ENCODE measurements at regions not wholly inside any gene's neighbourhood (a gene's known extent, or its start where the extent isn't known, plus 50 kb on each side); places are given as distances from the start of the nearest gene placed in this dataset.

DNA sequence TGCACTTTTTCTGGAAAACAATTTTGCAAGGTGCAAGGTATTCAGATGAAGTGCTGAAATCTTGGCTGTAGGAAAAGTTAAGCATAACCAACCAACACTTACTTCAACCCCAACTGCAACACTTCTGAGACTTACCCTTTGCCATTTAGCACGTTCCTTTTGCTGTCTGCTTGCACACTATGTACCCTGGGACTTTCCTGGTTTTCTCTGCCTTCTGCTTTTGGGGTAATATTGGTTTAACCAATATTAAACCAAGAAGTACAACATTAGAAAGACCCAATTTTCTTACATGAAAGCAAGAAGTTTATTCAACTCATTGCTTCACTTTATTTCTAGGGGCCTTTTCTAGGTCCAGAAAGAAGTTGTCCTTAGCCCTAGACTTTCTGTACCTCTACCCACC, 193.0 kb downstream of the HLX start:
- no peak for DNase-seq

DNA sequence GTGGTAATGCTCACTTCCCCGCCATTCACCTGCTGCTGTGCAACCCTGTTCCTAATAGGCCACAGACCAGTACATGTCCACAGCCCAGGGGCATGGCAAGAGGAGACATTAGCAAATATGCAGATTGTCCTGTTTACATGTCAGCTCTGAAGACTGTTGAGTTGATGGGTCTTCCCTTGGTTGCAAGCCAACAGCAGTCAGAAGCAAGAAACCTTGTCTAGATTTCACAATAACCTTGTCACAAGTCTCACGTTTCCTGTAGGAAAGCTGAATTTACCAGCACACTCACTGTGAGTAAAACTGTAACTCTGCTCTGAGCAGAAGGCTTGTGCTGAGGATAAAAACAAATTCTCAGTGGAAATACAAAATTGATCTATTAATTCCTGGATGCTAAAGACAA, 195.1 kb downstream of the HLX start:
- no peak for DNase-seq

DNA sequence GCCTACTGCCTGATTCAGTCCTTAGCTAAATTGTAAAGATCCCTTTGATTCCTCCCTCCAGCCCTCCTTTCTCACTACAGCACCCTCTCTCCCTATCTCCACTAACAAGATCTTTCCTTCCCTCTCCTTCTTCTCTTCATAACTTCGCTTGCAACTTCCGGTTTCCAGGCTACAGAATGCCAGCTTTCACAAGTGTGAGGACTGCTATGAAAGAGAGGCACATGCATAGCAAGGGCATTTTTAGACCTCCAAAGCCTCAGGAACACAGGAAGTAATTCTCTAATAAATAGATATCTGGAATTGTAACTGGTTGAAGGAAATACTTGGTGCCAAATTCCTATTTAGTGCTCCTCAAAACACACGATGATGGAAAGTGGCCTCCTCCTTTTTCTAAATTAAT, 196.7 kb downstream of the HLX start:
- no peak for DNase-seq

DNA sequence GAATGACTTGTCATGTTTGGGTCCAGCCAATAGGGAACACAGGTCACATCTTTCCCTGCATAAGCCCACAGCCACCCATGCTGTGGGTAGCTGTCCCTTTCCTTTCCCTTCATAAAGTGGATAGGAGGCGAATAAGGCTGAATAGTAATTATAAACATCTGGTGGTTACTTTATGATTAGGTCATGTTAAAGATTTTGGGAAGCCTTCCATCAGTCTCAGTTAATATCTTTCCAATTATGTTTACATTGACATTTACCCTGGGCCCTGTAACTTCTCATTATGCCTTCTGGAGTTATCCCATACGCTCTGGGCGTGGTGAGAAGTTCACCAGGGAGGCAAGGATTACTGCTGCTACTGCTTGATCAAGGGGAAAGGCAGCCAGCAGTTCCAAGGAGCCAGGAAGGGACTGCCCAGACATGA, 197.2 kb downstream of the HLX start:
- no peak for DNase-seq

DNA sequence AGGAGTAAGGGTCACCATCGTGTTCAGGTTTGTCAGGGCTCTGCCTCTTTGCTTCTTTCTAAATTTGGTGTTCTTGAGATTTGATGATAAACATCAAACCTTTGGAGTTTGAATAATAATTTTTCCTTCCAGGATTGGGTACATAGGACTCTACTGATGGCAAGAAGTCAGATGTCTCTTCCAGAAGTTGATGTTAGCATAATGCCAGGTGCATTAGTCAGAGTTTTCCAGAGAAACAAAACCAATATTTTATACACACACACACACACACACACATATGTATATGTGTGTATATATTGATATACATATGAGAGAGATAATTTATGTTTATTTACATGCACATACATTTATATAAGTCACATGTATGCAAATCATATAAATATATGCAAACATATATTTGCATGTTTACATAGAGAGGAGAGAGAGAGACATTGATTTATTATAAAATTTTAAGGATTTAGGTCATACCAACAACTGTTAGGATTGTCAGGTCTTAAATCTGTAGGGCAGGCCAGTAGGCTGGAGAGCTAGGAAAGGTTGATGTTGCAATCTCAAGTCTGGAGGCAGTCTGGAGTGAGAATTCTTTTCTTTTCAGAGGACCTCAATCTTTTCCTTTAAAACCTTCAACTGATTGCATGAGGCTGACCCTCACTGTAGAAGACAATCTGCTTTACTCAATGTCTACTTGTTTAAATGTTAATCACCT, 199.2 kb downstream of the HLX start:
- DNase-seq = no peak

DNA sequence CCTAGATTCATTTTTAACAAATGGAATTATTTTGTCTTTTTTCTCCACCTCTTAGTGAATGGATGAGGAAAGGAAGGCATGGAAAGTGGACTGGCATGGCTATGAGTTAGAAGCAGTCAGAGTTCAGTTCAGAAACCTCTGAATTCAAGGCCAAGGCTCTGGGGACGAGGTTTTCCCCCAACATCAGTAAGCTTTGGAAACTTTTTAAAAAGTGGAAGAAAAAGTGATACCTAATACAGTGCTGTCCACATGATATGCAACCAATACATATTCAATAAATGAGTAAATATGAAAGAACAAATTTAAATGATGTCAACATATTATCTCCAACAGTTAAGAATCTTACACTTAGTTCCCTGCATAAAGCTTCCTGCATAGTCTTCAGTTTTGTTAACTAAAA, 204.7 kb downstream of the HLX start:
- DNase-seq = no peak

DNA sequence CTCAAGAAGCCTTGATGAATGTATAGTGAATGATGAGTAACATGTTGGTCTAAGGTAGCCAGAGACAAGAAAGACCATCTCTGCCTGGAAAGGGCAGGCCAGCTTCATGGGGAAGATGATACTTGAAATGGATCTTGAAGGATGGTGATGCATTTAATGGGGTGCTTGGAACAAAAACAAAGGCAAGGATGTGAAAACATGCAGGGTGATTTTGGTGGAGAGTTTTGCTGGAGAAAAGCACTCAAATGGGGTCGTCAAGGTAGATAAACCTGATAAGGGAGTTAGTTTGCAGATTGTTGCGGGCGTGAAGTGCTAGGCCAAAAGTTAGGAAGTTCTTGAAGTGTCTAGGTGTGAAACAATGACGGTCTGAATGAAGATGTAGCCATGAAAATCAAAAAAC, 205.4 kb downstream of the HLX start:
- DNase-seq = no peak

DNA sequence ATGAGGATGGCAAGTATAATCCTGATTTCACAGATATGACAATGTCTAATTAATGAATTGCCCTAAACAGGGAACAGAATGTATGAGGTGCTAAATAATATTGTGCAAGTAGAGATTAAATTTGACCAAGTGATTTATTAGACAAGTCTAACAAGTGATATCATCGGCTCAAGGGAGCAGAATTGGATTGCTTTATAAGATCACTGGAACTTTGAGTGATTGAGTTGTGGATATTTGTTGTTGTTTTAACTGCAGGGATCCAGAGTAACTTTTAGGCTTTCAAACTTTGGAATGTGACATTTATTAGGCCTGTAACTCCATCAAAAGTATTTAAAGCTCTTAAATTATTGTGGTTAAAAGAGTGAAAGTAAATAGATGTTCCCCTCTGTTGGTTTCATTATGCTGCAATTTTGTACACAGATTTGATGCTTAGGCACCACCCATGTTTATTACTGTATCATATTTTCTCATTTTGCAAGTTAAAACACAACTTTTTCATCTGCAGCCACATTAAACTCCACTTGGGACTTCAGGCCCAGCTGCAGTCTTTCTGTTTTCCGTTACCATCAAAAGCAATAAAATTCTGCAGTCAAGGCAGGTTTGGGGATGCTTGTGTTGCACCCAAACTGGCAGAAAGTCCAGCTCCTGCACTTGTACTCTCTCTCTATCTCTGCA, 206.6 kb downstream of the HLX start:
- no peak for DNase-seq

DNA sequence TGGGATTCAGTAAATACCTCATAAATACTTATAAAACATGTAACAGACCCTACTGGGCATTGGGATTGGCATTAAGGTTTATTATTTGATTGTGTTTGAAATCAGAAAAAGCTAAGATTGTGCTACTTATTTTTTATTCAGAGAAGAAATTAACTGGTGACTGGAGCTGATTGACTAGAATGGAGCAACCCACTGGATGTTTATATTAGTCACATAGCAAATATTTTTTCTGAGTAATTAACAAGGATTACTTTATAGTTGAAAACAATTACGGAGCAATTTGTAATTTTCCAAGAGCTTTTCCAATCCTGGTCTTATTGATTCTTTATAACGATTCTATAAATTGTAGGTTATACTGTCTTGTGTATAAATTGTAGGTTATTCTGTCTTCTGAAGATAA, 208.7 kb downstream of the HLX start:
- no peak for DNase-seq

DNA sequence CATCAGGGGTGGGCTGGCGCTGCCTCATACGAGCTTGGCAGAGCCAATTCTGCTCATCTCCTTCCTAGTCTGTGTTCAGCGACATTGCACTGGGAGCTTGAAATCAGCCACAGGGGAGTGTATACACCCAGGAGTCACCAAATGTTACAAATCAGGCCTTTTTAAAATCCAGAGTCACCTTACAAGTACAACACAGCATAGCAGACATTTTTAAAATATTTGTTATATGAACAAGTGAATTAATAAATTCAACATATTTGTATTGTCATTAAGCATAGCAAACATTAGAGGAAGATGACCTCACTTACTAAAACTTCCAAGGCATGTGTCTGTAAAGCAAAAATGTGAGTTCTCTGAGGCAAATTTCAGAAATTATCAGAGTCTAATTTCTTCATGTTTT, 210.0 kb downstream of the HLX start:
- no peak for DNase-seq

DNA sequence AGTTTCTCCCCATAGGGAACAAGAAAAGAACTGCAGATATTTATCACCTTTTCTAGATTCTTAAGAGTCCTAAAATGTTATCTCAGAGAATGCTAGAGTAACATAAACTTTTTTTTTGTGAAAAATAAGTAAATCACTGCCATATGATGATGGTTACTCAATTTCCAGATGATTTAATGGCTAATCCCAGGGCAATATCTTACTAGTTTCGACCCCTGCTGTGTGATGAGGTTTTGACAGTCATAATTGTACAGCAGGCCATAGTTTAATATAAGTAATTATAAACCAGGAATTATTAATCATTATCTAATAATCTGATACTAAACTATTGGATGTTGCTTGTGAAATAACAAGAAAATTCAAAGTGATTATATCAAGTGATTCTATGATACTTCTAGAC, 210.6 kb downstream of the HLX start:
- DNase-seq = no peak

DNA sequence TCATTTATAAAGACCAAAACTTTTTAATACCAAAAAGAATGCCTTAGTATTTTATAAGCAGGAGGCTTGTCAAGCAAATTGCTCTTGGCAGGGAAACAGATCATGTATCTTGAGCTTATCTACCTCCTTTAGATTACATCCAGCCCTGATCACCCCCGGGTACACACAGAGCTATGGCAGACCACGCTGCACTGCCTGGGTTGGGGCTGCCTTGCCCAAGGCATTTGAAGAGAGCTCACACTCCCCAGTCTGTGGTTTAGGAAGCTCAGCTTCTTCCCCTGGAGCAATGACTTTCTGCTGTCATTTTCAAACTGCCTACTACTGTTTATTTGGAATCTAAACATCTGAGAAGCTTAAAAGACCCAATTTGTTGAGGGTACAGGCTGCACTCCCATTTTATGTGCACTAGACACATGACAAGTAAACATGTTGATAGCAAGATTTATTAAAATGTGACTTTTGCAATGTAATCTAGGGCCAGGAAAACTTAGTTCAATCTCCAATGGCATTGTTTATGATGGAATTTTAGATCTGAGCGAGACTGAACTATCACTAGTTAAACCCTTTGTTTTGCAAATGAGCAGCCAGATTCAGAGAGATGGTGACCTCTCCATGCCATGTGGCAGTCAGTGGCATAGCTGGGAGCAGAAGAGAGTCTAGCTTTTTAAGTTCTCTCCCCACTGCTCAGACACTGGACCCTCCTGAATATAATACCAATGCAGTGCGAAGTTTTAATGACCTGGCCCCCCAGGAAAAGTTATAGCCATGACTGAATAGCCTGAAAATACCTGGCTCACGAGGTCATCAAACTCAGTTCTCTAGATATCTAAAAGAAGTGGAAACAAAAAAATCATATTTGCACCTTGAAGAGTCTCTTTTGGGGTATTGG, 214.9 kb downstream of the HLX start:
- no peak for DNase-seq

DNA sequence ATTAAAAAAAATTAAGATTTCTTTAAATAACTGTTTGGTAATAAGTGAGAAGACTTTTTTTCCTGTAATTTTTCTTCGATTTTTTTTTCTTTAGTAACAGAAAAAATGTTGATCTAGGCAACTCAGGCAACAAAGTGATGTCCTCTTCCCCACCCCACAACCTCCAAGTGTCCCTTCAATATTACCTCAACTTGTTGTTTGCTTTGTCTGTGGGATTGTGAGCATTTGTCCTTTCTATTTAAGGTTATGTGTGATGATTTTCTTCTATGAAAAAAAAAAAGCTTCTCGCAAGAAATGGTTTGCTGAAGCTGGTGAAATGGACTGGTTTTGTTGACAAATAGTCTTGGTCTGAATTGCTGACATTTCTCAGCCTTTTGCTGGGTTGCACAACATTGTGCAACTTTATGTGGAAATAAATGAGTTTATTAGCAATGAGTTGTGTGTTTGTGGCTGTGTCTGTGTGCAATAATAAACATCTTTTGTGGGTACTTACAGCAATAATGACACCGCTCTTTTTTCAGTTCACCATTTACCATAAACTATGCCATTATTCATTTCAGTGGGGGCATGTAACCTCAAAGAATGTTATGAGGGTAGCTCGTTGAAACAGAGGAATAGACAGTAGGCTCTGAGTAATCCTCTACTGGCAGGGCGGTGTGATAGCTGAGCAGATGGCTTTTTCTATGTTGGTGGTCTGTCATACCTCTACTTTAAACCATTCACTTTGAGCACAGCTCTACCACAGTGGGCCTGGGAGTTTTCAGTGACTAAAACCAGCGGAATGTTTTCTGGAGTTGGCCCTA, 218.4 kb downstream of the HLX start:
- no peak for DNase-seq

DNA sequence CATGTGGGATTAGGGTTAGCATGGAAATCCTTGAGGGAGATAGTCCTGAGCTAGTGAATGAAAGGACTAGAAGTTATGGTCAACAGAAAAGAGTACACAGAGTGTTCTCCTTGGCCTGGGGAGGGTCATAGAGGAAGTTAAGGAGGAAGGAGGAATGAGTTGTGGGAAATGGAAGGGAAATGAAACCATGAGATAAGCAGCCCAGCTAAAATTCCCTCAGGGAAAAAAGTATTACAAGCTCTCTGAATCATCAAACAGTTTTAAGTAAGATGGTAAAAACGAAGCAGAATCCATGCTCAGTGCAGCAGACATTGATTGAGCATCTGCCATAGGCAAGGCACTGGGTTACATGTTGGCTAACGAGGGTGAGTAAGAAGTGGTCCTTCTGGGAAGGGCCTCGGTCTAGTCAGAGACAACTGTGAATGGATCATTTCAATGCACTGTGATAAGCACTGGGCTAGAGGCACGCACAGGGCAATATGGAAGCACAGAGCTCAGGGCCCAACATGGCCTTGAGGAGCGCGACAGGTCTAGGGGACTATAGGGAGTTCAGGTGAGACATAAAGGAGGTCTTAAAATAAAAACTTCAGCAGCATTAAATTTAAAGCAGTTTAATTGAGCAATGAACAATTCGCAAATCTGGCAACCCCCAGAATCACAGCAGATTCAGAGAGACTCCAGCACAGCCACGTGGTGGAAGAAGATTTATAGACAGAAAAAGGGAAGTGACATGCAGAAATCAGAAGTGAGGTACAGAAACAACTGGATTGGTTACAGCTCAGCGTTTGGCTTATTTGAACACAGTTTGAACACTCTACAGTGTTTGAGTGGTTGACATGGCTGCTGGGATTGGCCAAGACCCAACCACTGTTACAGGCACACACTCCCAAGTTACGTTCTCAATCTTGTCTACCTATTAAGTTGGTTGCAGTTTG, 219.5 kb downstream of the HLX start:
- DNase-seq = no peak

DNA sequence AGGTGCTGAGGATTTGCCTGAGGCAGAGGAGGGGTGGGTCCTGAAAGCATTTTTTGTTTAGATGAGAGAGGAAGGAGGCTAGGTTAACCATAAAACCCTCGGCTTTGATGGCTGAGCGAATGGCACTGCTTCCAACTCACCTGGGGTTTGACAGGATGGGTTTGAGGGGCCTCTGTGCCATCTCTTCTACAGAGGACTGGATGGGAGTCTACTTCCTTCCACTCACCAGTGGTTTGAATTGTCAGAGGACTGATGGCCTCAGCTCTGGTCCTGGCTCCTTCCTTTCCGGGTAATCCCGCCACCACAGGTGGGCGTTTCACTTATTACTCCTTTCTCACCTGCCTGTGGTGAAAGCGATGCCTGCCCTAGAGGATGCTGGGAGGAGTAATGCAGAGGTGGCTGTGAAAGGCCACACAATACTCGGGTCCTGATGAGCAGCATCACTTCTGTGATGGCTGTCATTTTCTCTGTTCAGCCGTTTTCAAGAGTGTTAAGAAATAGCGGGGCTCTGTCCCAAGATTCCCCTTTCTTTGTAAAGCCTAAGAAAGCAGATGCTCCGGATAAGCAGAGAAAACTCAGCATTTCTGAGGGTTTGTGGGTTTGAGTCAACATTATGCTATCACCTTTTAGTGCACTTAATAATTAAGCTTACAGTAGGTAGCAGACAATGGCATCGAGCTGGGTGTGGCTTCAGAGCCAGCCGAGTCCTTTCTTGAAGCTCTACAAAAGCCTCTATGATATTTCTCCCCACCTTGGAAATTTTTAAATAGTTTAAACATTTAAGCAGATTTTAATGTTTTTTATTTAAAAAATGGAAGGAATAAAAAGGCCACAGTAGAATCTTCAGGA, 220.7 kb downstream of the HLX start:
- DNase-seq = no peak

DNA sequence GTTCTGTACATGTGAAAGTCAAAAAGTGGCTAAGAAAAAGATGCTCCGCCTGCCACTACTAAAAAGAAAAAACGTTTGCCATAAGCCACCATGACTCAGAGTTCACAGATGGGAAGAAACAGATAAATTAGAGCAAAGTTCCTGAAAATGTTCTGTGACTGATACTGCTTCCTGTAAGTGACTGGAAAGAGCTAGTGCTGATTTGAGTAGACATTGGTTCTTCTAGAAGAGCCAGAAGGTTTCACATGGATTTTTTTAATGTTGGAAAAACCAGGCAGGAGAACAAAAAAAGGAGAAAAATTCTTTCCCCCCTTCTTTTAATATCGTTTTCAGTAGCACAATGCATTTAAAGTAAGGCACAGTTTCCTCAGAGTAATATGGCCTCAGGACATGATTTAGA, 221.4 kb downstream of the HLX start:
- no peak for DNase-seq

DNA sequence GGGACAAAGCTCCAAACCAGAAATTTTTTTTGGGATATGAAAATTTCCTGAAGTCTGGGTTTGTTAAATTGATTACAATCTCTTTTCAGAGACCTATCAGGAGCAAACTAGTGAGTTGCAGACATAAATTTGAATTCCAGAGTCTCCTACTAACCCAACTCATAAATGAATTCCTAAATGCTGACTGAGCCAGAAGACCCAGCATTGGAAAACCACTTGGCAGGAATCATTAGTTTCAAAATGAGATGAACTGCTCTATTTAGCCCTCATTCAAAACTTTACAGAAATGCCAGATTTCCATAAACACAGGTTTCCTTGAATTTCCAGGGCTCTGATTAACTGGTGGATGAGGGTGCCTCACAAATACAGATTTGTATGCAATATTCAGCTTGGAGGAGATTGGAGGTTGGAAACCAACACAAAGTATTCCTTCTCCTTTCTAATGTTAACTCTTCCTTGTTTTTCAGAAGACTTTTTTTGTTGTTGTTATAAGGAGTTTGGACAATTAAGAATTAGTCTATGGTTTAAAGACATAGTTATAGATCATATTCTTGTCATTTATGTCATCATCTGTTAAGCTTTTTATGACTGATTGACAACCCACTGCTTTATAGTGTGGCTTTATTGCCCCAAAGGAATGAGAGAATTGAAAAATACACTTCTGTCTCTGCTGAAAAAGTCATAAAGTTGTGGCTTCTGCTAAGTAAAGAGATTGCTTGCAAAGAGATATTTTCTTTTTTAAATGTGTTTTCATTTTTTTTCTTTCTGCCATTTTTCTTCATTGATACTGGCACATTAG, 222.8 kb downstream of the HLX start:
- DNase-seq = no peak

DNA sequence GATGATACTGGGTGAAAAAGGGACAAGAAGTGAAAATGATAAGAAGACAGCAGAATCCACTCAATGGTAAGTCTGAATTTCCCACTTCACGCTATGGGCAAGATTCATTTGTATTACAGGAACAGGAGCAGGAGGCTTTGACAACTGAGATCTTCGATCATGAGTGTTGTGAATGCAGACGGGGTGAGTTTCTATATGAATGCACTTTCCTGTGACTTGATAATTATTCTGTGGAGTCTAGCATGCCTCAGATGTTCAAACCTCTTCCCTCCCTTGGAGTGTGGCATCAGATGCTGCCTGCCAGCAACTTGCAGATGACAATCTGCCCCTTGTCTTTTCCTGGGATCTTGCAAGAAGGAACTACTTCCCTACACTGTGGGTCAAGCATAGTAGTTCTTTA, 225.4 kb downstream of the HLX start:
- no peak for DNase-seq

DNA sequence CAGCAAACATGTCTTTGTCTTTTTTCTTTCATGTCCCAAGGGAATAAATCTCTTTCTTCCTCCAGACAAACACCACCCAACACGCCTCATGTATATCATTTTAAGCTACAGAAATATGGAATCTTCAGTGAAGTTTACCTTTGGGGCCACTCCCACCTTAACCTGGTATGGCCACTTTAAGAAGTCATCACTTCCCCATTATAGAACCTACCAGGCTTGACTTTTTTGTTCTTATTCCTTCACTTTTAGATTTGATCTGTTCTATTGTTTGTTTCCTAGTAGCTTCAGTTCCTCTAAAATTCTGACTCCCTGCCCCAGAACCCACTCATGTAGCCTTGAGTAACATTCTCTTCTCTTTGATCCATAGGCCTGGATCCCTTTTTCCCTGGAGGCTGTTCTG, 226.3 kb downstream of the HLX start:
- no peak for DNase-seq

DNA sequence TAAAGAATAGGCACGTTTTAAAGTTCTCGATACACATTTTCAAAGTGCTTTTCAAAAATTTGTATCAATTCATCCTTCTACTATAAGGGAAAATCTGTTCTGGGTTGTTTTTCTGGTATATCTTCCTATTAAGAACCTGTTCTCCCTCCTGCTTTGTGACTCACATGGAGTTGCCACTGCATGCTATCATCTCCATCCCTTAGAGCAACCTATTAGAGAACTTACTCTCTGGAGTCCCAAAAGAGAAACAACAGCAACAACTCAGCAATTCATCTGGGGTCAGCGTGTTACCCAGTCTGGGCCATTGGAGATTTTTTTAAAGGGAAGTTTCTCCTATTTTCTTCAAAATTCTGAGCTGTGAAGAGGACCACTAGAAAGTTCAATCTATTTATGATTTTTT, 227.4 kb downstream of the HLX start:
- no peak for DNase-seq
